HuH-7 (cell line): ENCODE measurements at regions not wholly inside any gene's neighbourhood (a gene's known extent, or its start where the extent isn't known, plus 50 kb on each side); places are given as distances from the start of the nearest gene placed in this dataset.

Source experiments
- DNase-seq: peaks from one replicate; pipeline ENCODE4 v3.0.0; 2011; ENCODE audit warnings: low spot score

DNA sequence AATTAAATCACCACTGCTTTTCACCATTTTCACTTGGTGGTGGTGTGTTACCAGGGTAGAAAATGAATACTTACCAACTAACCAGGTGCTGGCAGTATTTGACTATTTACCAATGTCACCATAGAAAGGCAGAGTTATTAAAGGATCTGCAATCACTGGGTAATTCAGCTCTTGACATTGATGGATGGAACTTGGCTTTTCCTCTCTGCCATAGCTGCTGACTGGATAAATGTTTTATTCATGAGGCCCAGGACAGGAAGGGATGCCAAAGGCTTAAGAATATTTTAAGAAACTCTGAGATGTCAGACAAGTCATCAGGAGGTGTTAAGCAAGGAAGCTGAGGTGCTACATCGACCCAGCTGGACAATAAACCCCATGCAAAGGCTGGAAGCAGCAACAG is 495.5 kb upstream of the CFAP20DC start:
- DNase-seq: no peak

- DNase-seq: no peak
Observed at GRCh38 chr3:59542276-59542675, 492.5 kb upstream of the CFAP20DC start.

- no peak for DNase-seq
Observed at GRCh38 chr3:59540696-59541095, 490.9 kb upstream of the CFAP20DC start.

DNA sequence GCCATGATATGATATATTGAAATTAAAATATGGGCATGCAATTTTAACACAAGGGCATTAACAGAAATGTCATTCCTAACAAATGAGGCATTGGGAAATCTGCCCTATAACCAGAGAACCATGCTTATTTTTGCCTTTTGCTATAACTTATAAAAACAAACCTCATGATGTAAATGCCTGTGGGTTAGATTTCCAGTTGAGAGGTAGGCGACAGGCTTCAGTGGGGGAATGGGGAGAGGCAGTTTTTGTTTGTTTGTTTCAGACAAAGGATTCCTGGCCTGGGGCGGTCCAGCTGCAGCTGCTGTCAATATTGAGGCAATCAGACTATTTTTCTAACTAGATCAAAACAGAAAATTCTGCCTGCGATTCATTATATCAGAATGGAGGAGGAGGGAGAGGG is 490.4 kb upstream of the CFAP20DC start:
- DNase-seq: no peak

GRCh38 chr3:59538753-59539432 is 489.1 kb upstream of the CFAP20DC start:
- DNase-seq: no peak

- DNase-seq: no peak
Observed at GRCh38 chr3:59535791-59536221, 486.0 kb upstream of the CFAP20DC start.

- no peak for DNase-seq
Observed at GRCh38 chr3:59531994-59532393, 482.2 kb upstream of the CFAP20DC start.

GRCh38 chr3:59531066-59531745 is 481.4 kb upstream of the CFAP20DC start:
- DNase-seq: no peak

GRCh38 chr3:59528251-59528650 is 478.4 kb upstream of the CFAP20DC start:
- no peak for DNase-seq

DNA sequence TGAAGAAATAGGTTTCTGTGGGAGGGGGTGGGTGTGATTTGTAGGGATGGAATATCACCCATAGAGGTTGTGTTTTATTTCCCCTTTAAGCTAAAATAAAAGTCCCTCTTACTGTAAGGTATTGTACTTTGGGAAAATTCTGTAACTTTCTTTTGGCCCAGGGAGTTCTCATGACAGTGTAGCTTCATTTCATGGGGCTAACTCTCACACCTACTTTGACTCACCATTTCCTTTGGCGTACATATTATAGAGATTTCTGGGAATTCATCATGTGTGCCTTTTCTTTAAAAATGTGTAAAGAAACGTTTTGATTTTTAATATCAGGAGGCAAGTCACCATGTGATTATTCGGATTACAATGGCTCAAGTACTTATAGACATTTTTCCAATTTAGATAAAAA is 477.7 kb upstream of the CFAP20DC start:
- DNase-seq: no peak

DNA sequence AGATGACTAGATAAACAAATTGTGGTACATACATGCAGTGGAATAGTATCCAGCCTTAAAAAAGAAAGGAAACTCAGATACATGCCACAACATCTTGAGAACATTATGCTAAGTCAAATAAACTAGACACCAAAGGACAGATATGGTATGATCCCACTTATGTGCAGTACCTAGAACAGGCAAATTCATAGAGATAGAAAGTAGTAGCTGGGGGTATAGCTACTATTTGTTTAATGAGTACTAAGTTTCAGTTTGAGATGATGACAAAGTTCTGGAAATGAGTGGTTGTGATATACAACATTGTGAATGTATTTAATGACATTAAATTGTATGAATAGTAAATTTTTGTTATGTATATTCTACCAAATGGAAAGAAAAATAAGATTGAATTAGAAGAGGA is 477.2 kb upstream of the CFAP20DC start:
- no peak for DNase-seq

DNA sequence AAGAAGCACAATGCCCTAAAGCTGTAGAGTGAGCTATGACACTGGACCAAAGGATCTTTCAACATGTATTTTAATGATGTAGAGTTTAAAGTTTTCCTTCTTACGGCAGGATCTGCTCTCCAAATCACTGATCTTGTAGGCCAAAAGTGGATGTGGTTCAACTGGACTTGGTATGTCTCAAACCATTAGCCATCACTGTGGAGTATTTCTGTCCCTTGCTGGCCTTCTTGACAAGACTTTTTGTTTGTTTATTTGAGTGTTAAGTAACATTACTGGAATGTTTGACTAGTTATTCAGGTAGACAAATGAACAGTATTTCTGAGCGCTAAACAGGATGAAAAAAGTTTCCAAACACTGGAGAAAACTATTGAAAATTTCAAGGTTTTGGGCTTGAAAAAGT is 472.7 kb upstream of the CFAP20DC start:
- DNase-seq: no peak

DNA sequence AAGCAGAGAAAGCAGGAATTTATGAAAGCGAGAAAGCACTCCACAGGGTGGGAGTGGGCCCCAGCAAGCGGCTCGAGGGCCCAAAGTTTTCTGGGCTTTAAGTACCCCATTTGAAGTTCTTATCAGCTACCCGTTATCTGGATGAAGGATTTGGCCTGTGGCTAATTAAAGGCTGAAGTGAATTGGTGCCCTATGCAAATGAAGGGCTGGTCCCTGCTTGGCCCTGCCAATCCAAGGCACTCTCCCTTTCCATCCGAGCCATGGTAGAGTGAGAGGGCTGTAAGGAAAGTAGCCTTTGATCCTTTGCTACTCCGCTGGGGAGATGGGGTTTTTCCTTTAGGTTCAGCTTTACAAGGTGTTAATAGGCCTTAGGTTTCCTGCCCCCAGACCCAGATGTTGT is 469.3 kb upstream of the CFAP20DC start:
- no peak for DNase-seq

DNA sequence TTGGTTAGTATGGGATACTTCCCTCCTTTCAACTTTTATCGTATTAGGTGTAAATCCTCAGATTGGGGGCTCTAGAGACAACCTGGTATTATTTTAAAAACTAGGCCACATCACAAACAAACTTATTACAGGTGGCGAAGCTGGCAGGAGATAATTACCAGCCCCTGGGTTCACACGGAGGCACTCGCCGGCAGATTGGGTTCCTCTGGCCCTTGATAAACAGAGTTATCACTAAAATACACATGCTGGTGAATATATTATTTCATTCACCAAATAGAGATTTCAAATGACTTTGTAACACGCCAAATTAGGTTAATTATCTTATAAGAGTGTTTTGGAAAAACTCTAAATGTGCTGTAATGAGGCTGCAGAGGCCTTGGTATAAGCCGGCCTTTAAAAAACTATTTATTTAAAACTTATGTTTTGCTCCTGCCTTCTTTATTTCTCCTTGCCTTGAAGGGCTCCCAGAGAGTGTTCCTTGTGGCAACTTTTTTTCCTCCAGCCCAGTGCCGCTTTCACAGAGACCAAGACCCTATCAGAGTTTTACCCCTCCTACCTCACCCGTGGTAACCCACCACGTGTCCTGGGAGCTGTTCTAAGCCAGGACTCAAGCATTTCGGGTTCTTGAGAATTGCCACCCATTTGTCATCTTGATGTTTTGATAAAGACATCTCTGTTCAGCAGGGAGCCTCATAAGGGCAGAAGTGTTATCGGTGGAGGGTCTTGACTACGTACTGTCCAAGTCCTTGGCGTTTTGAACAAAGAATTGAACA is 468.6 kb upstream of the CFAP20DC start:
- no peak for DNase-seq

GRCh38 chr3:59517388-59517787 is 467.6 kb upstream of the CFAP20DC start:
- DNase-seq: no peak

DNA sequence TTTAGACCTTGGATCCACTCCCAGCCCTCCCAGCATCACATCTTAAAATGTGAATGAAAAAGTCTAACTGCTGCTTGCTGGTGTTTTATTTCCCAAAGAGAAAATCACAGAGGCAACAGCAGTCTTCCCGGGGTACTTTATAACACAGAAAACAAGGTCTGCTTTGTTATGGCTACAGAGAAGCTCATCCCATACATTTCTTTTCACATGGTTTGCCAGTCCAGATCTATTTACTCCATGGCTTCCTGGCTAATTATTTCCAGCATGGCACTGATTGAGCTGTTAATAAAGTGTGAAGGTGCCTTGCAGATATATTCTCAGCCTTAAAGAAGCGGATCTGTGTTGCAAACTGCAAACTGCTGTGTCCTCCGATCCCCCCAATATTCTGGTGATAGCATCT is 466.1 kb upstream of the CFAP20DC start:
- no peak for DNase-seq

DNA sequence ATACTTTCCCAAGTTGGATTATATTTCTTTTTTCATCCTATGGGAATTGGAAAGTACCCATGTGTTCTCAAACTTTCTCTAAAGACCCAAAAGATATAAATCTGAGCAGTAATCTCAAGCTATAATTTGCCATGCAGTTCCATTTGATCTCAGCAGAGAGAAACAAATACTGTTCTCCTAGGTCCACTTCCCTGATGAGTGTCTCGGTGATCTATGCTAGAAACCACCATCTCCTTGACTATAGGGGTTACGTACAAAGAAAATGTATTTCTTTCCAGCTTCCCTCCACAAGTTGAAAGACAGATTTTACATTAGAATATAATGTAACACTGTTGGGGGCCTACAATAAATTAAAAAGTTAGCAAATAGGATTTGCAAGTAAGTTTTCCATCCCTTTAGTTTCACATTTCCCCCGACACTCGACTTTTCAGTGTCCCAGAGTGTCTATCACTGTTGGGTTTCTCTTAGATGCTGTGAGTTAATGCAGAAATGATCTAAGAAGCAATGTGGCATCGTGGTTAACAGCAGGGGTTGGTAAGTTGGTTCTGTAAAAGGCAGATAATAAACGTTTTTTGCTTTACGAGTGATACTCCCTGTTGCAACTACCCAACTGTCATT is 465.1 kb upstream of the CFAP20DC start:
- DNase-seq: no peak

GRCh38 chr3:59513570-59513969 is 463.7 kb upstream of the CFAP20DC start:
- DNase-seq: no peak

DNA sequence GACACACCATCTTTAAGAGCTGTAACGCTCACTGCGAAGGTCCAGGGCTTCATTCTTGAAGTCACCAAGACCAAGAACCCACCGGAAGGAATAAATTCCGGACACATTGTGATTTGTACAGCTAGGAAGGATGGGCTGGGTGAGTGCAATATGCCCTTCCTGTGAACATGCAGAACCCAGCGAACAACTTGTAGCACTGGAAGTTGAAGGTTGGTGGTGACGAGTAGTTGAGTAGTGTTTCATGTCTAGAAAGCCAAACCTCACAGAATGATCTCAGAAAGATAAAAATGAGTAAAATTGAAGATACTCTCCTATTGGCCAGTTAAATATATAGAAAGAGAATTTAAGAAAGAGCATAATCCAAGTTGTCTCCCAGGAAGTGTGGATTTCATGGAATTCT is 462.2 kb upstream of the CFAP20DC start:
- no peak for DNase-seq

GRCh38 chr3:59510576-59510975 is 460.8 kb upstream of the CFAP20DC start:
- no peak for DNase-seq

DNA sequence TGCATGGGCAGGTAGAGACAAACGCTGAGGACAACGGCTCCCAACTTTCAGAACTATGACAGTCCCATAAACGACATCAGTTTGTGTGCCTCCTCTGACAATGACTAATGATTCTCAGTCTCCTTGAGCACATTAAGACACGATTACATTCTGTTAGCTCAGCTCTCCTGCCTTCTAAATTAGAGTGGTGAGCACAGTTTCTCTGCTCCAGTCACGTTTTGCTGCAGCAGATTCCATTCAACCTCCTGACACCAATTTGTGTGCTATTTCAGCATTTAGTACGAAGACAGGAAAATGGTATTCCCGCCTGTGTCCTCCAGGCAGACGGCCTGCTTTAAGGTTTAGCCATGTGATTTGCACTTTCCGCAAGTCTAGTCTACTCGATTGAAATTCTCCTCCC is 458.4 kb upstream of the CFAP20DC start:
- DNase-seq: no peak

DNA sequence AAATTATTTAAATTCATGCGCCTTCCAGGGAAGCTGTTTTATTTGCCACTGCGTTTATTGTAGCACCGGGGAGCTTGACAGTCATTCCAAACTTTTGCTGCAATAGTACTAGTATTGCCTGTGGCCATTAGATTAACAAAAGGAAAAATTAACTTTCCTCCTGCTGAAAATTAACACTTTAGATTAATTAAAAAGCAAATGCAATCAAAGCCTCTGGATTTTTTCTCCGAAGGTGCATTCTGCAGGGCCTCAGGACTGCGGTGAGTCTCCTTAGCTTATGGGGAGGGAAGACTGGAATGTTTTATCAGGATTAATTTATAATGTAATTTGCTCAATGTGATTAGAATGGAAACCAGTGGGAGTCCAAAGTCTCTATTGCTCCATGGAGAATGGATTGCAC is 456.4 kb upstream of the CFAP20DC start:
- DNase-seq: no peak

GRCh38 chr3:59503441-59503840 is 453.6 kb upstream of the CFAP20DC start:
- no peak for DNase-seq
